A549 (cell line): ENCODE measurements at regions not wholly inside any gene's neighbourhood (a gene's known extent, or its start where the extent isn't known, plus 50 kb on each side); places are given as distances from the start of the nearest gene placed in this dataset.
A peak's percentile ranks its signal among the peaks of the same experiment; 100 is the strongest.

Source experiments
- ATAC-seq, 2 experiments: fragments of 200-7000 bp in 1 of 2; fragments of >200 bp in 1 of 2; cut with Nextera tagmentation in 1 of 2; cut with Tn5 transposase in 1 of 2; 3 replicates each; pipeline versions ENCODE4 v1.8.0 to v1.9.1; 2018 to 2020; ENCODE audit warnings: mild to moderate bottlenecking in 1 of 2, moderate library complexity in 1 of 2
- CTCF ChIA-PET: fragments of 300-600 bp; sonication (Branson Sonifier 250); formaldehyde crosslinking; extraction: SDS; loops from one replicate; lab custom pipeline; 2021; ENCODE audit warnings: antibody characterized with exemption, inconsistent platforms; lab: Yijun Ruan, JAX
- POLR2A ChIA-PET: fragments of 350-600 bp; formaldehyde crosslinking; extraction: SDS; loops from one replicate; lab custom pipeline; 2021; ENCODE audit warnings: antibody characterized with exemption, inconsistent platforms; lab: Yijun Ruan, JAX
- DNase-seq, 2 experiments: peaks; one replicate each; pipeline versions ENCODE4 v3.0.0 to v3.0.0-alpha.2; 2011 to 2016; ENCODE audit warnings: low read depth in 1 of 2, low spot score in 1 of 2
- FAIRE-seq: peaks from 2 replicates; lab custom pipeline; 2011; peaks lifted over from hg19 to GRCh38; lab: Jason Lieb, UNC
- H3K27ac ChIP-seq, 2 experiments: fragments of >200 bp; sonication (Bioruptor Twin); formaldehyde crosslinking; 3 replicates each; pipeline ENCODE4 v1.5.1; 2016 to 2017
- H3K4me1 ChIP-seq: fragments of >200 bp; sonication (Bioruptor Twin); formaldehyde crosslinking; 3 replicates; pipeline ENCODE4 v1.6.1; 2016
- H3K4me2 ChIP-seq: fragments of >200 bp; sonication (Bioruptor Twin); formaldehyde crosslinking; 3 replicates; pipeline ENCODE4 v1.6.1; 2016
- H3K4me3 ChIP-seq: fragments of >200 bp; sonication (Bioruptor Twin); formaldehyde crosslinking; 3 replicates; pipeline ENCODE4 v1.5.1; 2016
- H3K9me3 ChIP-seq: fragments of >200 bp; sonication (Bioruptor Twin); formaldehyde crosslinking; 3 replicates; pipeline ENCODE4 v1.6.1; 2016
- CBX2 ChIP-seq: fragments of 200-600 bp; sonication (generic); IDR thresholded peaks from 2 replicates; pipeline ENCODE4 v1.6.1; 2016; ENCODE audit warnings: low read depth, mild to moderate bottlenecking, borderline replicate concordance
- CBX8 ChIP-seq: fragments of 200-600 bp; sonication (generic); IDR thresholded peaks from 2 replicates; pipeline ENCODE4 v1.6.1; 2016
- E2F6 ChIP-seq: IDR thresholded peaks from 2 replicates; pipeline ENCODE4 v1.6.1; 2012; ENCODE audit warnings: low read depth, borderline replicate concordance
- EHF ChIP-seq: fragments of 250-450 bp; sonication (Bioruptor Pico); IDR thresholded peaks from 2 replicates; pipeline ENCODE4 v1.5.0; 2020; ENCODE audit warnings: mild to moderate bottlenecking
- ELK1 ChIP-seq: fragments of 150-350 bp; IDR thresholded peaks from 2 replicates; pipeline ENCODE4 v1.6.1; 2014; ENCODE audit warnings: low read depth, mild to moderate bottlenecking, low read length
- EP300 ChIP-seq, 2 experiments: fragments of >200 bp; sonication (Bioruptor Twin); formaldehyde crosslinking; IDR thresholded peaks; 2 replicates in 1 of 2; 3 replicates in 1 of 2; pipeline ENCODE4 v1.6.1; 2016 to 2017
- ESRRA ChIP-seq: fragments of 150-350 bp; IDR thresholded peaks from 2 replicates; pipeline ENCODE4 v1.6.1; 2014; ENCODE audit warnings: mild to moderate bottlenecking, low read length, borderline replicate concordance
- FOXS1 ChIP-seq: fragments of 250-450 bp; sonication (Bioruptor Pico); IDR thresholded peaks from 2 replicates; pipeline ENCODE4 v1.5.0; 2020; ENCODE audit warnings: mild to moderate bottlenecking, moderate library complexity
- GATA3 ChIP-seq: IDR thresholded peaks from 2 replicates; pipeline ENCODE4 v1.6.1; 2012; ENCODE audit warnings: borderline replicate concordance
- HDAC2 ChIP-seq: fragments of 200-600 bp; sonication (generic); IDR thresholded peaks from 2 replicates; pipeline ENCODE4 v1.6.1; 2016
- HEYL ChIP-seq: fragments of 250-450 bp; sonication (Bioruptor Pico); IDR thresholded peaks from 2 replicates; pipeline ENCODE4 v1.8.0; 2021; ENCODE audit warnings: mild to moderate bottlenecking, moderate library complexity
- HOXB13 ChIP-seq: fragments of 250-450 bp; sonication (Bioruptor Pico); IDR thresholded peaks from 2 replicates; pipeline ENCODE4 v1.5.0; 2020; ENCODE audit warnings: low read depth, mild to moderate bottlenecking, moderate library complexity
- JUN ChIP-seq, 2 experiments: fragments of >200 bp; sonication (Bioruptor Twin); formaldehyde crosslinking; IDR thresholded peaks; 2 replicates in 1 of 2; 3 replicates in 1 of 2; pipeline ENCODE4 v1.6.1; 2016 to 2017
- JUNB ChIP-seq: fragments of >200 bp; sonication (Bioruptor Twin); formaldehyde crosslinking; IDR thresholded peaks from 2 replicates; pipeline ENCODE4 v1.6.1; 2016
- KDM1A ChIP-seq: fragments of 200-600 bp; sonication (generic); IDR thresholded peaks from 2 replicates; pipeline ENCODE4 v1.6.1; 2016; ENCODE audit warnings: low read depth, mild to moderate bottlenecking
- MAFK ChIP-seq: fragments of 450-650 bp; IDR thresholded peaks from 2 replicates; pipeline ENCODE4 v1.6.1; 2014; ENCODE audit not compliant: partially characterized antibody
- MYC ChIP-seq: IDR thresholded peaks from 2 replicates; pipeline ENCODE4 v1.6.1; 2012; ENCODE audit warnings: mild to moderate bottlenecking, inconsistent platforms, low read length, improper control_type of control experiment, borderline replicate concordance
- NFE2L2 ChIP-seq: fragments of 150-350 bp; conservative IDR thresholded peaks from 2 replicates; pipeline ENCODE4 v1.6.1; 2014; ENCODE audit warnings: low read length
- NR3C1 ChIP-seq: fragments of >200 bp; sonication (Bioruptor Twin); formaldehyde crosslinking; IDR thresholded peaks from 3 replicates; pipeline ENCODE4 v1.6.1; 2017
- RNF2 ChIP-seq: fragments of 200-600 bp; sonication (generic); IDR thresholded peaks from 2 replicates; pipeline ENCODE4 v1.6.1; 2016; ENCODE audit warnings: low read depth, mild to moderate bottlenecking, antibody characterized with exemption, moderate library complexity, borderline replicate concordance
- SREBF2 ChIP-seq: fragments of 450-650 bp; IDR thresholded peaks from 2 replicates; pipeline ENCODE4 v1.6.1; 2014; ENCODE audit warnings: mild to moderate bottlenecking, moderate library complexity
- TP53 ChIP-seq: fragments of 250-450 bp; sonication (Bioruptor Pico); IDR thresholded peaks from 2 replicates; pipeline ENCODE4 v1.5.0; 2021; ENCODE audit warnings: mild to moderate bottlenecking, moderate library complexity
- ZFP36 ChIP-seq: fragments of 450-650 bp; IDR thresholded peaks from 2 replicates; pipeline ENCODE4 v1.6.1; 2014; ENCODE audit warnings: borderline replicate concordance; ENCODE audit not compliant: partially characterized antibody
- WGBS: methylation state at CpG from one replicate; pipeline ENCODE4 v1.1.6; 2017; ENCODE audit errors: missing lambda C conversion rate; 5-methylcytosine and 5-hydroxymethylcytosine counted together

GRCh38 chr5:26205121-26205520, 833.3 kb downstream of the CDH9 start (continued):
- TF ChIP-seq EP300 (IDR thresholded peaks at IDR 0.05), result no peak
- TF ChIP-seq CBX2, result no peak
- TF ChIP-seq CBX8, result no peak
- no peak for TF ChIP-seq ESRRA

- POLR2A ChIA-PET, result no interaction called here
These were observed 844.8 kb downstream of the CDH9 start for GRCh38 chr5:26193626-26194025.

GRCh38 chr5:26192486-26192885, 845.9 kb downstream of the CDH9 start:
- H3K27ac ChIP-seq, result no peak overlapping the region
- FAIRE-seq (no peak), ATAC-seq (no peak), DNase-seq (peak; percentile 1 to 24)
- H3K4me2 ChIP-seq, result no peak overlapping the region
- TF ChIP-seq ESRRA, result no peak
- no peak for TF ChIP-seq JUN (IDR thresholded peaks at IDR 0.05)
- no peak for TF ChIP-seq ELK1
- TF ChIP-seq NFE2L2, result no peak
- TF ChIP-seq RNF2, result no peak
- TF ChIP-seq GATA3, result no peak
- TF ChIP-seq FOXS1, result no peak
- no peak for TF ChIP-seq CBX2
- no peak for TF ChIP-seq MYC
- TF ChIP-seq EHF, result no peak
- TF ChIP-seq HOXB13 (CRISPR knock-in tag), result no peak
- TF ChIP-seq HEYL, result no peak
- H3K4me3 ChIP-seq, result no peak overlapping the region
- H3K9me3 ChIP-seq, result no peaks in the 10 kb centered on the region
- ChIA-PET CTCF (no interaction called here), POLR2A (no interaction called here)
- no peaks in the 10 kb centered on the region for H3K4me1 ChIP-seq

More at GRCh38 chr5:26193626-26194025, 844.8 kb downstream of the CDH9 start:
- Histone ChIP-seq H3K9me3 (no peaks in the 10 kb centered on the region), H3K4me2 (no peak overlapping the region), H3K4me1 (no peaks in the 10 kb centered on the region), H3K4me3 (no peak overlapping the region), H3K27ac (no peak overlapping the region)
- DNase-seq (no peak), ATAC-seq (no peak), FAIRE-seq (no peak)
- 22% methylated on average over 5 of the region's 5 CpGs for WGBS
- CTCF ChIA-PET, result no interaction called here
- TF ChIP-seq MAFK (no peak), HDAC2 (no peak), EP300 (IDR thresholded peaks at IDR 0.05) (no peak), HEYL (no peak), NFE2L2 (no peak), JUNB (no peak), NR3C1 (no peak), TP53 (CRISPR knock-in tag) (no peak), SREBF2 (no peak), ELK1 (no peak), E2F6 (no peak), KDM1A (no peak), CBX8 (no peak)
- TF ChIP-seq, all 56 proteins: peak for 0

- no peaks in the 10 kb centered on the region for H3K9me3 ChIP-seq
- H3K4me3 ChIP-seq, result no peak overlapping the region
- TF ChIP-seq NR3C1 (no peak), ZFP36 (no peak), RNF2 (no peak), KDM1A (no peak)
- 86% methylated on average over 1 of the region's 1 CpG for WGBS
- no peak for FAIRE-seq
- POLR2A ChIA-PET, result no interaction called here
- CTCF ChIA-PET, result no interaction called here
- no peak for ATAC-seq
- H3K27ac ChIP-seq, result no peak overlapping the region
- DNase-seq, result no peak
- H3K4me2 ChIP-seq, result no peak overlapping the region
- no peaks in the 10 kb centered on the region for H3K4me1 ChIP-seq
These were observed 856.8 kb downstream of the CDH9 start for GRCh38 chr5:26181582-26181981.
